SK-N-MC (cell line): ENCODE measurements at regions not wholly inside any gene's neighbourhood (a gene's known extent, or its start where the extent isn't known, plus 50 kb on each side); places are given as distances from the start of the nearest gene placed in this dataset.

Experiments used
- EZH2 ChIP-seq: fragments of 200-600 bp; sonication (generic); IDR thresholded peaks from one replicate; pipeline ENCODE4 v1.6.1; 2017; ENCODE audit warnings: antibody characterized with exemption
- POLR2AphosphoS5 ChIP-seq: IDR thresholded peaks from 2 replicates; pipeline ENCODE4 v1.6.1; 2012; ENCODE audit warnings: mild to moderate bottlenecking, low read depth, low read length, borderline replicate concordance

- TF ChIP-seq EZH2 (no peak), POLR2AphosphoS5 (peak; percentile 34; the same call in 1 of the 2 replicates)
Observed at GRCh38 chr1:104353580-104353979, 603.9 kb downstream of the AMY1C start.
